ENCODE measurements at regions not wholly inside any gene's neighbourhood (a gene's known extent, or its start where the extent isn't known, plus 50 kb on each side); places are given as distances from the start of the nearest gene placed in this dataset.

DNA sequence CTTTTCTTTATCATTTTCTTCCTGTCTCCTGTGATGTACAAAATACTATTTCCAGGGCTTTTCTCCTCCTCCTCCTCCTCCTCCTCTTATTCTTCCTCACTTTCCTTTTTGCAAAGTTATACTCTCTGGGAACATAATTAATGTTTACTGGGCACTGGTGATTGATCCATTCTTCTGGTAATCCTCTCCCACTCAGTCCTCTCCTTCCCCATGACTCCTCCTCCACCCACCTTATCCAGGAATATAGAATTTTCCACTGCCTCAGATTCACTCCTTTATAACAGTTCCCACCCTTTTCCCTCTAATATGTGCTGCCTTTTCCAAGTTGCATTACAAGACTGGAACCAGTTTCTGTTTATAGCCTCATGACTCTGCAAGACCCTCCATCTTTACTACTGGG lies 62.5 kb upstream of the IYD start:
- TF ChIP-seq, protein P1, sequence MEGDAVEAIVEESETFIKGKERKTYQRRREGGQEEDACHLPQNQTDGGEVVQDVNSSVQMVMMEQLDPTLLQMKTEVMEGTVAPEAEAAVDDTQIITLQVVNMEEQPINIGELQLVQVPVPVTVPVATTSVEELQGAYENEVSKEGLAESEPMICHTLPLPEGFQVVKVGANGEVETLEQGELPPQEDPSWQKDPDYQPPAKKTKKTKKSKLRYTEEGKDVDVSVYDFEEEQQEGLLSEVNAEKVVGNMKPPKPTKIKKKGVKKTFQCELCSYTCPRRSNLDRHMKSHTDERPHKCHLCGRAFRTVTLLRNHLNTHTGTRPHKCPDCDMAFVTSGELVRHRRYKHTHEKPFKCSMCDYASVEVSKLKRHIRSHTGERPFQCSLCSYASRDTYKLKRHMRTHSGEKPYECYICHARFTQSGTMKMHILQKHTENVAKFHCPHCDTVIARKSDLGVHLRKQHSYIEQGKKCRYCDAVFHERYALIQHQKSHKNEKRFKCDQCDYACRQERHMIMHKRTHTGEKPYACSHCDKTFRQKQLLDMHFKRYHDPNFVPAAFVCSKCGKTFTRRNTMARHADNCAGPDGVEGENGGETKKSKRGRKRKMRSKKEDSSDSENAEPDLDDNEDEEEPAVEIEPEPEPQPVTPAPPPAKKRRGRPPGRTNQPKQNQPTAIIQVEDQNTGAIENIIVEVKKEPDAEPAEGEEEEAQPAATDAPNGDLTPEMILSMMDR (conservative IDR thresholded peaks at IDR 0.05; ENCODE audit: low read length), result no peak
- TF ChIP-seq EZH2phosphoT487 (IDR thresholded peaks at IDR 0.05; ENCODE audit: borderline replicate concordance), result no peak
